ENCODE measurements at regions not wholly inside any gene's neighbourhood (a gene's known extent, or its start where the extent isn't known, plus 50 kb on each side); places are given as distances from the start of the nearest gene placed in this dataset.
A peak's percentile ranks its signal among the peaks of the same experiment; 100 is the strongest.

GRCh38 chr9:96069629-96070220, 194.2 kb downstream of the ERCC6L2 start:
- no peak overlapping the region for H3K27ac ChIP-seq (ENCODE audit: low read depth in 1 of 2, low read length in 2 of 2)
- intact Hi-C loops (cut with DNase I): loop anchor here (10.0 kb wide), 3 partner anchors 195 to 565 kb away; partner anchors contain the start of gene ERCC6L2 (in 2 of the 2)
- H3K36me3 ChIP-seq (ENCODE audit: control insufficient read depth in 1 of 2, insufficient read depth in 2 of 2, low read length in 1 of 2): no peaks in the 10 kb centered on the region
- no peaks in the 10 kb centered on the region for H3K9me3 ChIP-seq (ENCODE audit: control insufficient read depth, low read length)
- no peak overlapping the region for H3K4me3 ChIP-seq (ENCODE audit: low read length in 2 of 2)
- H3K27me3 ChIP-seq (ENCODE audit: control insufficient read depth in 1 of 2, insufficient read depth in 2 of 2, low read length in 1 of 2): no peaks in the 10 kb centered on the region
- 94 to 95% methylated on average over 8 of the region's 8 CpGs for WGBS, 2 donors
- H3K4me1 ChIP-seq (ENCODE audit: control insufficient read depth in 1 of 2, insufficient read depth in 2 of 2, low read length in 2 of 2): peaks cover 0 to 4% of the 10 kb centered on the region in 2 donors
- ATAC-seq (ENCODE audit: low FRiP score) (no peak), DNase-seq (no peak)

DNA sequence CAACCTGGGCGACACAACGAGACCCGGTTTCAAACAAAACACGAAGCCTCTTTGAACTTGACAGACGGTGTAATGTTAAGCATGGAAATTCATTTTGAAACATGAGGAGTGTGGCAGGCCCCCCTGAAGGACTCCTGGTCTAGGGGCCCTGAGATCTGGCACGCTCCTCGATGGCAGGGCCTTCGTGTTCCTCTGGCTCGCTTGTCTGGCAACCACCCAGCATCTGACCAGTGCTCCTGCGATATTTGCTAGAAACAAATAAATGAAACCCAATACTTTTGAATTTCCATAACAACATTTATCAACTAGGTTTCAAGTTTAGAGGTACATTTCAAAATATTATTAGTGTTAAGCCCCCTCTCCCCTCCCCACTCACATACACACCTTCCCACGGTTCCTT, 193.0 kb downstream of the ERCC6L2 start:
- WGBS, 2 donors: 30 to 31% methylated on average over 11 of the region's 11 CpGs
- no peak for ATAC-seq (ENCODE audit: low FRiP score)
- intact Hi-C loops (cut with DNase I): loop anchor here (10.0 kb wide), 3 partner anchors 194 to 564 kb away; partner anchors contain the start of gene ERCC6L2 (in 2 of the 2)
- H3K4me3 ChIP-seq (ENCODE audit: low read length in 2 of 2): no peak overlapping the region
- DNase-seq: no peak
- H3K27me3 ChIP-seq (ENCODE audit: control insufficient read depth in 1 of 2, insufficient read depth in 2 of 2, low read length in 1 of 2): no peaks in the 10 kb centered on the region
- peaks cover 0 to 4% of the 10 kb centered on the region in 2 donors for H3K4me1 ChIP-seq (ENCODE audit: control insufficient read depth in 1 of 2, insufficient read depth in 2 of 2, low read length in 2 of 2)
- no peaks in the 10 kb centered on the region for H3K36me3 ChIP-seq (ENCODE audit: control insufficient read depth in 1 of 2, insufficient read depth in 2 of 2, low read length in 1 of 2)
- no peaks in the 10 kb centered on the region for H3K9me3 ChIP-seq (ENCODE audit: control insufficient read depth, low read length)
- H3K27ac ChIP-seq (ENCODE audit: low read depth in 1 of 2, low read length in 2 of 2): no peak overlapping the region

- DNase-seq: no peak
- no peak for ATAC-seq (ENCODE audit: low FRiP score)
- Histone ChIP-seq H3K36me3 (ENCODE audit: control insufficient read depth in 1 of 2, insufficient read depth in 2 of 2, low read length in 1 of 2) (no peaks in the 10 kb centered on the region), H3K4me1 (ENCODE audit: control insufficient read depth in 1 of 2, insufficient read depth in 2 of 2, low read length in 2 of 2) (peaks cover 0 to 4% of the 10 kb centered on the region in 2 donors), H3K27ac (ENCODE audit: low read depth in 1 of 2, low read length in 2 of 2) (no peak overlapping the region), H3K9me3 (ENCODE audit: control insufficient read depth, low read length) (no peaks in the 10 kb centered on the region), H3K27me3 (ENCODE audit: control insufficient read depth in 1 of 2, insufficient read depth in 2 of 2, low read length in 1 of 2) (no peaks in the 10 kb centered on the region), H3K4me3 (ENCODE audit: low read length in 2 of 2) (no peak overlapping the region)
- intact Hi-C loops (cut with DNase I): loop anchor here (10.0 kb wide), 3 partner anchors 193 to 563 kb away; partner anchors contain the start of gene ERCC6L2 (in 2 of the 2)
- 64 to 68% methylated on average over 5 of the region's 5 CpGs for WGBS, 2 donors
These were observed 192.1 kb downstream of the ERCC6L2 start for GRCh38 chr9:96067600-96067999.

- H3K36me3 ChIP-seq (ENCODE audit: control insufficient read depth in 1 of 2, insufficient read depth in 2 of 2, low read length in 1 of 2): no peaks in the 10 kb centered on the region
- DNase-seq (peak in 1 of 2 donors; percentile 77), ATAC-seq (ENCODE audit: low FRiP score) (peak; percentile 78)
- no peaks in the 10 kb centered on the region for H3K9me3 ChIP-seq (ENCODE audit: control insufficient read depth, low read length)
- 5 to 7% methylated on average over 7 of the region's 7 CpGs for WGBS, 2 donors
- peak overlapping the region in 1 of 2 donors; percentile 2 for H3K27ac ChIP-seq (ENCODE audit: low read depth in 1 of 2, low read length in 2 of 2)
- intact Hi-C loops (cut with DNase I): loop anchor here (10.0 kb wide), 3 partner anchors 192 to 562 kb away; partner anchors contain the start of gene ERCC6L2 (in 2 of the 2)
- peaks cover 0 to 4% of the 10 kb centered on the region in 2 donors for H3K4me1 ChIP-seq (ENCODE audit: control insufficient read depth in 1 of 2, insufficient read depth in 2 of 2, low read length in 2 of 2)
- H3K4me3 ChIP-seq (ENCODE audit: low read length in 2 of 2): no peak overlapping the region
- no peaks in the 10 kb centered on the region for H3K27me3 ChIP-seq (ENCODE audit: control insufficient read depth in 1 of 2, insufficient read depth in 2 of 2, low read length in 1 of 2)
These were observed 191.5 kb downstream of the ERCC6L2 start for GRCh38 chr9:96067004-96067403.

- H3K4me3 ChIP-seq (ENCODE audit: low read length in 2 of 2): no peak overlapping the region
- H3K4me1 ChIP-seq (ENCODE audit: control insufficient read depth in 1 of 2, insufficient read depth in 2 of 2, low read length in 2 of 2): peaks cover 0 to 4% of the 10 kb centered on the region in 2 donors
- ATAC-seq (ENCODE audit: low FRiP score): no peak
- no peaks in the 10 kb centered on the region for H3K27me3 ChIP-seq (ENCODE audit: control insufficient read depth in 1 of 2, insufficient read depth in 2 of 2, low read length in 1 of 2)
- H3K27ac ChIP-seq (ENCODE audit: low read depth in 1 of 2, low read length in 2 of 2): no peak overlapping the region
- WGBS, 2 donors: 95% methylated on average over 8 of the region's 8 CpGs
- intact Hi-C loops (cut with DNase I): loop anchor here (10.0 kb wide), 3 partner anchors 191 to 561 kb away; partner anchors contain the start of gene ERCC6L2 (in 2 of the 2)
- DNase-seq: no peak
- no peaks in the 10 kb centered on the region for H3K9me3 ChIP-seq (ENCODE audit: control insufficient read depth, low read length)
- no peaks in the 10 kb centered on the region for H3K36me3 ChIP-seq (ENCODE audit: control insufficient read depth in 1 of 2, insufficient read depth in 2 of 2, low read length in 1 of 2)
These were observed 190.2 kb downstream of the ERCC6L2 start for GRCh38 chr9:96065482-96066251.

DNA sequence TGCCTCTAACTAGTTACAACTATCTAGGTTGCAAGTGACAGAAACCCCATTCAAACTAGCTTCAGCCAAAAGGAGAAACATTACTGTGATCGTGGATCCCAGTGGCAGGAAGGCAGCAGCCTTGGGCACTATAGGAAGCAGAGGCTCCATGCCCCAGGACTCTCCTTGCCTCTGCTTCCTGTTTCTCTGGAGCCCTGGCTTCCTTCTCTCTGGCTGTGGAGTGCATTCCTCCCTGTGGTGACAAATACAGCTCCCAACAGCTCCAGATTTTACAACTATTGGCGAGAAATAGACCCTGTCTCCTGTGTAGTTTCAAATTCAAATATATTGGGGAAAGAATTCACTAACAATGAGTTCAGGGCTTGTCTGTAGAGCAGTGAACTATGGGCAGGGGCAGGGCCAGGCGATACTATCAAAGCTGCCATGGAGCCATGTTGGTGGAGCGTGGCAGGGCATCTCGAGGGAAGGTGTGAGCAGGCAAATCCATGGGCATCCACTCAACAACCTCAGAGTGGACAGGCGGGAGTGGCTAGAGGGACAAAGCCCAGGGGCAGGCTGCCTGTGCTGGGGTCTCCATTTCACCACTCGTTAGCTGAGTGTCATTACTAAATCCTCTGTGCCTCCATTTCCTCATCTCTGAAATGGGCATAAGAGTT, 189.5 kb downstream of the ERCC6L2 start:
- Histone ChIP-seq H3K27ac (ENCODE audit: low read depth in 1 of 2, low read length in 2 of 2) (no peak overlapping the region), H3K9me3 (ENCODE audit: control insufficient read depth, low read length) (no peaks in the 10 kb centered on the region), H3K4me3 (ENCODE audit: low read length in 2 of 2) (no peak overlapping the region), H3K4me1 (ENCODE audit: control insufficient read depth in 1 of 2, insufficient read depth in 2 of 2, low read length in 2 of 2) (peaks cover 0 to 4% of the 10 kb centered on the region in 2 donors), H3K27me3 (ENCODE audit: control insufficient read depth in 1 of 2, insufficient read depth in 2 of 2, low read length in 1 of 2) (no peaks in the 10 kb centered on the region), H3K36me3 (ENCODE audit: control insufficient read depth in 1 of 2, insufficient read depth in 2 of 2, low read length in 1 of 2) (no peaks in the 10 kb centered on the region)
- DNase-seq (no peak), ATAC-seq (ENCODE audit: low FRiP score) (no peak)
- 86 to 90% methylated on average over 7 of the region's 7 CpGs for WGBS, 2 donors
- intact Hi-C loops (cut with DNase I): loop anchor here (5.0 to 10.0 kb wide), 4 partner anchors 38 to 560 kb away; partner anchors contain the start of gene ERCC6L2 (in 2 of the 2)

DNA sequence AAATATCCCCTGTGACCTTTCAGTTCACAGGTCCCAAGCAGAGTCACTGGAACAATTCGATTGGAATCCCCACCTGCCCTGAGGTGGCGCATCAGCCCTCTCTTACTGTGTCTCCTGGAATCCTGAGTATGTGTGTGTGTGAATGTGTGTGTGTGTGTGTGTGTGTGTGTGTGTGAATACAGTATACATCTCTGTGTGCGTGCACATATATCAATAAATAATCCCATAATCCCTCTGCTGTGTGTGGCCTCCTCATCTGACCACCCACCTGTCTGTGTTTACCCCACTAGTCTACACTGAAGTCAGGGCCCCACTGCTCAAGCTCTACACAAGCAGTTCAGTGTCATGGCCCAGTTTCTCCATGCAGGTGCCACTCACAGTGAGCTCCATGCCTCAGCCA, 187.4 kb downstream of the ERCC6L2 start:
- DNase-seq (no peak), ATAC-seq (ENCODE audit: low FRiP score) (no peak)
- intact Hi-C loops (cut with DNase I): loop anchor here (5.0 to 10.0 kb wide), 4 partner anchors 36 to 558 kb away; partner anchors contain the start of gene ERCC6L2 (in 2 of the 2)
- H3K36me3 ChIP-seq (ENCODE audit: control insufficient read depth in 1 of 2, insufficient read depth in 2 of 2, low read length in 1 of 2): no peaks in the 10 kb centered on the region
- no peaks in the 10 kb centered on the region for H3K4me1 ChIP-seq (ENCODE audit: control insufficient read depth in 1 of 2, insufficient read depth in 2 of 2, low read length in 2 of 2)
- 98 to 100% methylated on average over 3 of the region's 3 CpGs for WGBS, 2 donors
- H3K9me3 ChIP-seq (ENCODE audit: control insufficient read depth, low read length): no peaks in the 10 kb centered on the region
- no peak overlapping the region for H3K27ac ChIP-seq (ENCODE audit: low read depth in 1 of 2, low read length in 2 of 2)
- H3K27me3 ChIP-seq (ENCODE audit: control insufficient read depth in 1 of 2, insufficient read depth in 2 of 2, low read length in 1 of 2): no peaks in the 10 kb centered on the region
- no peak overlapping the region for H3K4me3 ChIP-seq (ENCODE audit: low read length in 2 of 2)

GRCh38 chr9:96062031-96062430, 186.5 kb downstream of the ERCC6L2 start:
- intact Hi-C loops (cut with DNase I): loop anchor here (5.0 to 10.0 kb wide), 4 partner anchors 35 to 557 kb away; partner anchors contain the start of gene ERCC6L2 (in 2 of the 2)
- 70 to 91% methylated on average over 4 of the region's 4 CpGs for WGBS, 2 donors

More at GRCh38 chr9:96062031-96062430, 186.5 kb downstream of the ERCC6L2 start:
- Histone ChIP-seq H3K27ac (ENCODE audit: low read depth in 1 of 2, low read length in 2 of 2) (no peak overlapping the region), H3K4me3 (ENCODE audit: low read length in 2 of 2) (no peak overlapping the region), H3K27me3 (ENCODE audit: control insufficient read depth in 1 of 2, insufficient read depth in 2 of 2, low read length in 1 of 2) (no peaks in the 10 kb centered on the region), H3K9me3 (ENCODE audit: control insufficient read depth, low read length) (no peaks in the 10 kb centered on the region), H3K4me1 (ENCODE audit: control insufficient read depth in 1 of 2, insufficient read depth in 2 of 2, low read length in 2 of 2) (no peaks in the 10 kb centered on the region), H3K36me3 (ENCODE audit: control insufficient read depth in 1 of 2, insufficient read depth in 2 of 2, low read length in 1 of 2) (no peaks in the 10 kb centered on the region)
- no peak for ATAC-seq (ENCODE audit: low FRiP score)
- DNase-seq: no peak

Measured in aorta (tissue), 5 donors.